C4-2B (cell line): ENCODE measurements at regions not wholly inside any gene's neighbourhood (a gene's known extent, or its start where the extent isn't known, plus 50 kb on each side); places are given as distances from the start of the nearest gene placed in this dataset.

Experiments used
- ZFX ChIP-seq: fragments of 450-650 bp; IDR thresholded peaks from 2 replicates; pipeline ENCODE4 v1.6.1; 2017
- TF ChIP-seq, protein P1 (sequence below): fragments of 450-650 bp; conservative IDR thresholded peaks from 2 replicates; pipeline ENCODE4 v1.5.1; 2017; ENCODE audit warnings: mild to moderate bottlenecking

DNA sequence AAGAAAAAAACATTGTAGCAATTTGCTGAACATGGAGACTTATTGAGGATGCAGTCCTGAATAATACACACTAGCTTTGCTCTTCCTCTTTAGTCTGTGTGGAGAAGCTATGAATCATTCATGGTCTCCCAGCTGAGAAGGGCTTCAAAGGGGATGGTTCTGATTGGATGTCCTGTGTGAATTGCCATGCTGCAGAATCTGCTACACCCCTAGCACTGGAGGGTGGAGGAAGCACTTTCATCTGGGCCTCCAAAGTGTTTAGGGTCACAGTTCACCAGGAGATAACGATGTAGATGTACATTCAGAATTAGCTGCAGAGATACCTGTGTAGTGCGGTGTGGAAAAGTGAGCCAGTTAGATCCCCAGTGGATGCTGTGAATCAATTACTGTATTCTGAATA, 321.1 kb upstream of the EDNRB start:
- TF ChIP-seq, protein P1, sequence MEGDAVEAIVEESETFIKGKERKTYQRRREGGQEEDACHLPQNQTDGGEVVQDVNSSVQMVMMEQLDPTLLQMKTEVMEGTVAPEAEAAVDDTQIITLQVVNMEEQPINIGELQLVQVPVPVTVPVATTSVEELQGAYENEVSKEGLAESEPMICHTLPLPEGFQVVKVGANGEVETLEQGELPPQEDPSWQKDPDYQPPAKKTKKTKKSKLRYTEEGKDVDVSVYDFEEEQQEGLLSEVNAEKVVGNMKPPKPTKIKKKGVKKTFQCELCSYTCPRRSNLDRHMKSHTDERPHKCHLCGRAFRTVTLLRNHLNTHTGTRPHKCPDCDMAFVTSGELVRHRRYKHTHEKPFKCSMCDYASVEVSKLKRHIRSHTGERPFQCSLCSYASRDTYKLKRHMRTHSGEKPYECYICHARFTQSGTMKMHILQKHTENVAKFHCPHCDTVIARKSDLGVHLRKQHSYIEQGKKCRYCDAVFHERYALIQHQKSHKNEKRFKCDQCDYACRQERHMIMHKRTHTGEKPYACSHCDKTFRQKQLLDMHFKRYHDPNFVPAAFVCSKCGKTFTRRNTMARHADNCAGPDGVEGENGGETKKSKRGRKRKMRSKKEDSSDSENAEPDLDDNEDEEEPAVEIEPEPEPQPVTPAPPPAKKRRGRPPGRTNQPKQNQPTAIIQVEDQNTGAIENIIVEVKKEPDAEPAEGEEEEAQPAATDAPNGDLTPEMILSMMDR, result no peak
- TF ChIP-seq ZFX, result no peak
